ENCODE measurements at regions not wholly inside any gene's neighbourhood (a gene's known extent, or its start where the extent isn't known, plus 50 kb on each side); places are given as distances from the start of the nearest gene placed in this dataset.
"Not testable (repeated sequence)": the region's sequence is repeated elsewhere in the genome, so short reads cannot be mapped to it uniquely, and the experiment has no call there.

- in situ Hi-C loops (cut with HindIII; ENCODE audit: low pct_ligation_motif_present, low sequenced_read_pairs), result no loop called here
- no peak overlapping the region for H3K27ac ChIP-seq
- DNase-seq, result no peak
Observed at GRCh38 chr3:84717894-84718293, 240.9 kb upstream of the CADM2 start.

GRCh38 chr3:84724877-84725276 is 233.9 kb upstream of the CADM2 start:
- H3K27me3 ChIP-seq (replicated peaks), result no peaks in the 10 kb centered on the region
- in situ Hi-C loops (cut with HindIII; ENCODE audit: low pct_ligation_motif_present, low sequenced_read_pairs), result no loop called here
- H3K4me3 ChIP-seq (ENCODE audit: low read depth, low read length), result no peak overlapping the region
- no peaks in the 10 kb centered on the region for H3K36me3 ChIP-seq (replicated peaks)
- H3K27ac ChIP-seq, result peak overlapping the region; percentile 20
- DNase-seq, result peak; percentile 91
- no peak for TF ChIP-seq CTCF (IDR thresholded peaks at IDR 0.05; ENCODE audit: low read depth, low read length, missing control alignments)

More at GRCh38 chr3:84717894-84718293, 240.9 kb upstream of the CADM2 start:
- Histone ChIP-seq H3K4me3 (ENCODE audit: low read depth, low read length) (no peak overlapping the region), H3K27me3 (replicated peaks) (no peaks in the 10 kb centered on the region), H3K36me3 (replicated peaks) (no peaks in the 10 kb centered on the region)
- no peak for TF ChIP-seq CTCF (IDR thresholded peaks at IDR 0.05; ENCODE audit: low read depth, low read length, missing control alignments)

- DNase-seq, result no peak
- Histone ChIP-seq H3K36me3 (replicated peaks) (no peaks in the 10 kb centered on the region), H3K27ac (no peak overlapping the region), H3K4me3 (ENCODE audit: low read depth, low read length) (no peak overlapping the region), H3K27me3 (replicated peaks) (no peaks in the 10 kb centered on the region)
- no peak for TF ChIP-seq CTCF (IDR thresholded peaks at IDR 0.05; ENCODE audit: low read depth, low read length, missing control alignments)
- in situ Hi-C loops (cut with HindIII; ENCODE audit: low pct_ligation_motif_present, low sequenced_read_pairs), result no loop called here
Observed at GRCh38 chr3:84727616-84728015, 231.2 kb upstream of the CADM2 start.

- H3K27me3 ChIP-seq (replicated peaks); in situ Hi-C loops (cut with HindIII; ENCODE audit: low pct_ligation_motif_present, low sequenced_read_pairs); DNase-seq; H3K4me3 ChIP-seq (ENCODE audit: low read depth, low read length); H3K36me3 ChIP-seq (replicated peaks); H3K27ac ChIP-seq: not testable (repeated sequence)
Observed at GRCh38 chr3:84734731-84735130, 224.1 kb upstream of the CADM2 start.

- Histone ChIP-seq H3K4me3 (ENCODE audit: low read depth, low read length) (no peak overlapping the region), H3K27me3 (replicated peaks) (no peaks in the 10 kb centered on the region), H3K27ac (no peak overlapping the region), H3K36me3 (replicated peaks) (no peaks in the 10 kb centered on the region)
- DNase-seq, result no peak
- no peak for TF ChIP-seq CTCF (IDR thresholded peaks at IDR 0.05; ENCODE audit: low read depth, low read length, missing control alignments)
- in situ Hi-C loops (cut with HindIII; ENCODE audit: low pct_ligation_motif_present, low sequenced_read_pairs), result no loop called here
Observed at GRCh38 chr3:84738086-84738485, 220.7 kb upstream of the CADM2 start.

- in situ Hi-C loops (cut with HindIII; ENCODE audit: low pct_ligation_motif_present, low sequenced_read_pairs), result no loop called here
- H3K36me3 ChIP-seq (replicated peaks), result no peaks in the 10 kb centered on the region
- H3K4me3 ChIP-seq (ENCODE audit: low read depth, low read length), result no peak overlapping the region
- H3K27me3 ChIP-seq (replicated peaks), result no peaks in the 10 kb centered on the region
- H3K27ac ChIP-seq, result no peak overlapping the region
- no peak for DNase-seq
- TF ChIP-seq CTCF (IDR thresholded peaks at IDR 0.05; ENCODE audit: low read depth, low read length, missing control alignments), result no peak
Observed at GRCh38 chr3:84742915-84743425, 215.8 kb upstream of the CADM2 start.

Measured in brain microvascular endothelial cell (primary cell).